HuH-7.5 (cell line): ENCODE measurements at regions not wholly inside any gene's neighbourhood (a gene's known extent, or its start where the extent isn't known, plus 50 kb on each side); places are given as distances from the start of the nearest gene placed in this dataset.

Source experiments
- DNase-seq: peaks from one replicate; pipeline ENCODE4 v3.0.0; 2011; ENCODE audit warnings: low spot score

DNA sequence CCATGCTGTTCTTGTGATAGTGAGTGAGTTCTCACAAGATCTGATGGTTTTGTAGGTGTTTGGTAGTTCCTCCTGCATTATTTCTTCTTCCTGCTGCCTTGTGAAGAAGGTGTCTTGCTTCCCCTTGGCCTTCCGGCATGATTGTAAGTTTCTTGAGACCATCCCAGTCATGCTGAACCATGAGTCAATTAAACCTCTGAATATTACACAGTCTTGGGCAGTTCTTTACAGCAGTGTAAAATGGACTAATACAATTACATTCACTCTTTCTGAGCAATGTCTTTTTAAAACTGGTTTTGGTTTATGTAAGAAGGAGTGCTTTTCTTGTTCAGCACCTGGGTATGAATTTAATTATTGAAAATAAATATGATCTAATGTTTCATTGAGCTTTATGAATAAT, 50.7 kb upstream of the ARRDC3 start:
- no peak for DNase-seq
